ENCODE measurements at regions not wholly inside any gene's neighbourhood (a gene's known extent, or its start where the extent isn't known, plus 50 kb on each side); places are given as distances from the start of the nearest gene placed in this dataset.

DNA sequence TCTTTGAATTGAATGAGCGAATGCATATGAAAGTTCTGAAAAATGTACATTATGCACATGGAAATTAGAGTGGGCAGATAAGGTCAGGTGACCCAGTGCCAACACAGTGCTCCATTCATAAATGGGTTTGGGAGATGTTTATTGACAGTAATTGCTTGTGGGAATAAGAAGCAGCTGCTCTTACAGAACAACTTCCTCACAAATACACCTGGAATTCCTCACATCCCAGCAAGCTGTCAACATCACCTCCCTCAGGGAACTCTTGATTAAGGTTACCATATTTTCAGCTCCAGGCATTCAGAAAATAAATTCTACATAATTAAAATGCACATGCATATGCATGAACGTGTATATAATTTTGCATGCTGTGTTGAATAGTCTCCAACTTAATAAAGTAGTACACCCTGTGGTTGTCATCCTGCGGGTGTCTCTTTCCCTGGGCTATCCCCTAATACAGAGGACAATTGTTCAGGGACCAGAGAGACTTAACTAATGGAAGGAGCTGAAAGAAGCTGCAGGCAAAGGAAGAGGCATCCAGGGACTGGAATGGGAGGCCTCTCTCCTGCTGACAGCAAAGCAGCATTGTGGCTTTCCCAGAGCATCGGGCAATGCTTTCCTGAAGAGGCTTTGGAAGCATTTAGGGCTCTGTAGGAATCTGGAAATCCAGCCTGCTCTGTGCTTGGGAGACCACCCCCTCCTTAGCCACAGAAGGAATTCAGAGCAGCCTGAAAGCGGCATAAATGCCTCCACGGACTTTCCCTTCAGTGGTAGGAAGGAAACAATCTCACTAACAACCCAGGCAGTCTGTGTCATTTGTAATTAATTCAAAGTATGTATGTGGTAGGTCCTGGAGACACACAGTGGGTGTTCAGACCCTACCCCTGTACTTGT lies 55.2 kb upstream of the GNG12 start (continued):
- TF ChIP-seq, protein P1, sequence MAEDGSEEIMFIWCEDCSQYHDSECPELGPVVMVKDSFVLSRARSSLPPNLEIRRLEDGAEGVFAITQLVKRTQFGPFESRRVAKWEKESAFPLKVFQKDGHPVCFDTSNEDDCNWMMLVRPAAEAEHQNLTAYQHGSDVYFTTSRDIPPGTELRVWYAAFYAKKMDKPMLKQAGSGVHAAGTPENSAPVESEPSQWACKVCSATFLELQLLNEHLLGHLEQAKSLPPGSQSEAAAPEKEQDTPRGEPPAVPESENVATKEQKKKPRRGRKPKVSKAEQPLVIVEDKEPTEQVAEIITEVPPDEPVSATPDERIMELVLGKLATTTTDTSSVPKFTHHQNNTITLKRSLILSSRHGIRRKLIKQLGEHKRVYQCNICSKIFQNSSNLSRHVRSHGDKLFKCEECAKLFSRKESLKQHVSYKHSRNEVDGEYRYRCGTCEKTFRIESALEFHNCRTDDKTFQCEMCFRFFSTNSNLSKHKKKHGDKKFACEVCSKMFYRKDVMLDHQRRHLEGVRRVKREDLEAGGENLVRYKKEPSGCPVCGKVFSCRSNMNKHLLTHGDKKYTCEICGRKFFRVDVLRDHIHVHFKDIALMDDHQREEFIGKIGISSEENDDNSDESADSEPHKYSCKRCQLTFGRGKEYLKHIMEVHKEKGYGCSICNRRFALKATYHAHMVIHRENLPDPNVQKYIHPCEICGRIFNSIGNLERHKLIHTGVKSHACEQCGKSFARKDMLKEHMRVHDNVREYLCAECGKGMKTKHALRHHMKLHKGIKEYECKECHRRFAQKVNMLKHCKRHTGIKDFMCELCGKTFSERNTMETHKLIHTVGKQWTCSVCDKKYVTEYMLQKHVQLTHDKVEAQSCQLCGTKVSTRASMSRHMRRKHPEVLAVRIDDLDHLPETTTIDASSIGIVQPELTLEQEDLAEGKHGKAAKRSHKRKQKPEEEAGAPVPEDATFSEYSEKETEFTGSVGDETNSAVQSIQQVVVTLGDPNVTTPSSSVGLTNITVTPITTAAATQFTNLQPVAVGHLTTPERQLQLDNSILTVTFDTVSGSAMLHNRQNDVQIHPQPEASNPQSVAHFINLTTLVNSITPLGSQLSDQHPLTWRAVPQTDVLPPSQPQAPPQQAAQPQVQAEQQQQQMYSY (CRISPR knock-in tag; IDR thresholded peaks at IDR 0.05) = no peak
- TF ChIP-seq TCF7 (IDR thresholded peaks at IDR 0.05; ENCODE audit: borderline replicate concordance) (no peak), DPF2 (IDR thresholded peaks at IDR 0.05) (no peak)

DNA sequence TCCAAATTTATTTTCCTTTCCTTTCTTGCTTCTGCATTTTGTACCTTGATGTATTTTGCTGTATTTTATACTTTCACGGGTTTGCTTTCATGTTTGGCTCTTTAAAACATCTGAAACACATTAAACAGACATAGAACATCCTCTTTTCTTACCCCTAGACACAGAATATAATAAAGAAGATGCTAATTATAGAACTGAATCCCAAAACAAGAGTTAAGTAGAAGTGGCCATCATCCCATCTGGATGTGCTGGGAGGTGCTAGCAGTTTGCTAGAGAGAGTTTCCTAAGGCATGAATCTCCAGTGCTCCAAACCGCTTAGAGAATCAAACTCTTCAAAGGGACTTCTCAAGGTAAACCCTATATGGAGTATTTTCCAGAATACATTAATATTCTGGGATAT lies 53.9 kb upstream of the GNG12 start:
- no peak overlapping the region for H3K9ac ChIP-seq (ENCODE audit: control insufficient read depth, insufficient read depth, low read length)
- H3K4me3 ChIP-seq = no peak overlapping the region
- ATAC-seq (no peak), FAIRE-seq (no peak), DNase-seq (ENCODE audit: low read depth, low spot score) (no peak)
- ChIA-PET SMC1A (ENCODE audit: uncharacterized antibody, unreplicated experiment) (no interaction called here), POLR2A (no interaction called here), RAD21 (ENCODE audit: unreplicated experiment) (no interaction called here), CTCF (interaction anchor here (0.9 kb wide), 1 partner anchor 322 kb away, joined by 4 read pairs; no protein-coding TSS in a partner anchor)
- no peak overlapping the region for H3K27ac ChIP-seq (ENCODE audit: control insufficient read depth, insufficient read depth)
- BruUV-seq (replicated peaks) = no TSS peak
- no peaks in the 10 kb centered on the region for H3K79me2 ChIP-seq (ENCODE audit: control insufficient read depth, insufficient read depth, low read length)
- in situ Hi-C loops (cut with MboI) (no loop called here), intact Hi-C loops (cut with micrococcal nuclease; ENCODE audit: unreplicated experiment) (loop anchor here (2.0 kb wide), 1 partner anchor 14 kb away; no protein-coding TSS in a partner anchor)
- no peak overlapping the region for H2AFZ ChIP-seq (ENCODE audit: control insufficient read depth, low read depth, low read length)
- H3K36me3 ChIP-seq (ENCODE audit: control insufficient read depth in 2 of 2, insufficient read depth in 2 of 2, low read length in 1 of 2) = no peaks in the 10 kb centered on the region
- no peak overlapping the region for H3K4me2 ChIP-seq (ENCODE audit: control insufficient read depth, insufficient read depth)
- no peaks in the 10 kb centered on the region for H3K27me3 ChIP-seq (replicated peaks in 1 of 2; ENCODE audit: control insufficient read depth in 2 of 2, insufficient read depth in 2 of 2, low read length in 1 of 2)
- H3K4me1 ChIP-seq (ENCODE audit: control insufficient read depth, insufficient read depth, low read length) = no peaks in the 10 kb centered on the region
- H3K9me3 ChIP-seq (replicated peaks; ENCODE audit: control insufficient read depth, insufficient read depth, low read length) = no peaks in the 10 kb centered on the region
- no peaks in the 10 kb centered on the region for H4K20me1 ChIP-seq (ENCODE audit: control insufficient read depth, insufficient read depth)
- WGBS (ENCODE audit: insufficient coverage, insufficient replicate concordance, low lambda C conversion rate, missing lambda C conversion rate) = 9% methylated on average over 2 of the region's 2 CpGs
- TF ChIP-seq RAD51 (IDR thresholded peaks at IDR 0.05) (no peak), POLR2A (IDR thresholded peaks at IDR 0.05; ENCODE audit: low read depth, low read length) (no peak), CHD2 (IDR thresholded peaks at IDR 0.05; ENCODE audit: borderline replicate concordance, low read depth, low read length) (no peak), EZH2 (IDR thresholded peaks at IDR 0.05; ENCODE audit: borderline replicate concordance, control insufficient read depth, low read depth, low read length) (no peak), WRNIP1 (IDR thresholded peaks at IDR 0.05; ENCODE audit: borderline replicate concordance, low read depth, low read length) (no peak), IKZF1 (conservative IDR thresholded peaks at IDR 0.05) (no peak), SMAD1 (IDR thresholded peaks at IDR 0.05; ENCODE audit: low read depth, partially characterized antibody) (no peak), ZZZ3 (IDR thresholded peaks at IDR 0.05; ENCODE audit: control insufficient read depth, insufficient read length, low read depth) (no peak), SIN3A (IDR thresholded peaks at IDR 0.05; ENCODE audit: low read depth, low read length) (no peak), MEF2A (IDR thresholded peaks at IDR 0.05; ENCODE audit: insufficient read depth, low read depth, low read length) (no peak)
- TF ChIP-seq, protein P2, sequence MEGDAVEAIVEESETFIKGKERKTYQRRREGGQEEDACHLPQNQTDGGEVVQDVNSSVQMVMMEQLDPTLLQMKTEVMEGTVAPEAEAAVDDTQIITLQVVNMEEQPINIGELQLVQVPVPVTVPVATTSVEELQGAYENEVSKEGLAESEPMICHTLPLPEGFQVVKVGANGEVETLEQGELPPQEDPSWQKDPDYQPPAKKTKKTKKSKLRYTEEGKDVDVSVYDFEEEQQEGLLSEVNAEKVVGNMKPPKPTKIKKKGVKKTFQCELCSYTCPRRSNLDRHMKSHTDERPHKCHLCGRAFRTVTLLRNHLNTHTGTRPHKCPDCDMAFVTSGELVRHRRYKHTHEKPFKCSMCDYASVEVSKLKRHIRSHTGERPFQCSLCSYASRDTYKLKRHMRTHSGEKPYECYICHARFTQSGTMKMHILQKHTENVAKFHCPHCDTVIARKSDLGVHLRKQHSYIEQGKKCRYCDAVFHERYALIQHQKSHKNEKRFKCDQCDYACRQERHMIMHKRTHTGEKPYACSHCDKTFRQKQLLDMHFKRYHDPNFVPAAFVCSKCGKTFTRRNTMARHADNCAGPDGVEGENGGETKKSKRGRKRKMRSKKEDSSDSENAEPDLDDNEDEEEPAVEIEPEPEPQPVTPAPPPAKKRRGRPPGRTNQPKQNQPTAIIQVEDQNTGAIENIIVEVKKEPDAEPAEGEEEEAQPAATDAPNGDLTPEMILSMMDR (IDR thresholded peaks at IDR 0.05 in 2 of 3, conservative IDR thresholded peaks at IDR 0.05 in 1 of 3; ENCODE audit: control insufficient read depth in 2 of 3, extremely low read depth in 1 of 3, insufficient read depth in 1 of 3, low read depth in 3 of 3, low read length in 3 of 3) = no peak
- TF ChIP-seq, protein P3, sequence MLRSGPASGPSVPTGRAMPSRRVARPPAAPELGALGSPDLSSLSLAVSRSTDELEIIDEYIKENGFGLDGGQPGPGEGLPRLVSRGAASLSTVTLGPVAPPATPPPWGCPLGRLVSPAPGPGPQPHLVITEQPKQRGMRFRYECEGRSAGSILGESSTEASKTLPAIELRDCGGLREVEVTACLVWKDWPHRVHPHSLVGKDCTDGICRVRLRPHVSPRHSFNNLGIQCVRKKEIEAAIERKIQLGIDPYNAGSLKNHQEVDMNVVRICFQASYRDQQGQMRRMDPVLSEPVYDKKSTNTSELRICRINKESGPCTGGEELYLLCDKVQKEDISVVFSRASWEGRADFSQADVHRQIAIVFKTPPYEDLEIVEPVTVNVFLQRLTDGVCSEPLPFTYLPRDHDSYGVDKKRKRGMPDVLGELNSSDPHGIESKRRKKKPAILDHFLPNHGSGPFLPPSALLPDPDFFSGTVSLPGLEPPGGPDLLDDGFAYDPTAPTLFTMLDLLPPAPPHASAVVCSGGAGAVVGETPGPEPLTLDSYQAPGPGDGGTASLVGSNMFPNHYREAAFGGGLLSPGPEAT (IDR thresholded peaks at IDR 0.05; ENCODE audit: low read depth) = no peak
